ENCODE measurements at regions not wholly inside any gene's neighbourhood (a gene's known extent, or its start where the extent isn't known, plus 50 kb on each side); places are given as distances from the start of the nearest gene placed in this dataset.

- Histone ChIP-seq H3K36me3 (peaks cover 10% of the 10 kb centered on the region; the same call in 1 of the 2 replicates), H3K9me3 (no peaks in the 10 kb centered on the region), H3K4me3 (ENCODE audit: low read depth, low read length) (no peak overlapping the region), H3K27me3 (no peaks in the 10 kb centered on the region), H3K4me1 (peaks cover 21% of the 10 kb centered on the region)
- no peak for DNase-seq
- TF ChIP-seq CTCF (IDR thresholded peaks at IDR 0.05; ENCODE audit: low read depth, low read length) = no peak
These were observed 60.3 kb upstream of the SMAD6 start for GRCh38 chr15:66641485-66642315.

- no peak overlapping the region for H3K4me3 ChIP-seq (ENCODE audit: low read depth, low read length)
- TF ChIP-seq CTCF (IDR thresholded peaks at IDR 0.05; ENCODE audit: low read depth, low read length) = no peak
These were observed 59.5 kb upstream of the SMAD6 start for GRCh38 chr15:66642514-66642913.

GRCh38 chr15:66643033-66643432 lies 59.0 kb upstream of the SMAD6 start:
- Histone ChIP-seq H3K4me1 (peaks cover 32% of the 10 kb centered on the region), H3K4me3 (ENCODE audit: low read depth, low read length) (no peak overlapping the region), H3K27me3 (no peaks in the 10 kb centered on the region), H3K9me3 (no peaks in the 10 kb centered on the region), H3K36me3 (peaks cover 10% of the 10 kb centered on the region; the same call in 1 of the 2 replicates)
- TF ChIP-seq CTCF (IDR thresholded peaks at IDR 0.05; ENCODE audit: low read depth, low read length) = no peak
- no peak for DNase-seq

More at GRCh38 chr15:66642514-66642913, 59.5 kb upstream of the SMAD6 start:
- Histone ChIP-seq H3K9me3 (no peaks in the 10 kb centered on the region), H3K27me3 (no peaks in the 10 kb centered on the region), H3K4me1 (peaks cover 28% of the 10 kb centered on the region), H3K36me3 (peaks cover 10% of the 10 kb centered on the region; the same call in 1 of the 2 replicates)
- no peak for DNase-seq

- H3K4me3 ChIP-seq (ENCODE audit: low read depth, low read length) = no peak overlapping the region
- DNase-seq = no peak
- H3K27me3 ChIP-seq = no peaks in the 10 kb centered on the region
- H3K9me3 ChIP-seq = no peaks in the 10 kb centered on the region
- no peak for TF ChIP-seq CTCF (IDR thresholded peaks at IDR 0.05; ENCODE audit: low read depth, low read length)
- H3K4me1 ChIP-seq = peaks cover 31% of the 10 kb centered on the region
- H3K36me3 ChIP-seq = peaks cover 10% of the 10 kb centered on the region
These were observed 57.8 kb upstream of the SMAD6 start for GRCh38 chr15:66644000-66644787.

- H3K27me3 ChIP-seq = no peaks in the 10 kb centered on the region
- no peaks in the 10 kb centered on the region for H3K9me3 ChIP-seq
- H3K36me3 ChIP-seq = peaks cover 10% of the 10 kb centered on the region
- peaks cover 25% of the 10 kb centered on the region for H3K4me1 ChIP-seq
- no peak overlapping the region for H3K4me3 ChIP-seq (ENCODE audit: low read depth, low read length)
- no peak for TF ChIP-seq CTCF (IDR thresholded peaks at IDR 0.05; ENCODE audit: low read depth, low read length)
- no peak for DNase-seq
These were observed 57.2 kb upstream of the SMAD6 start for GRCh38 chr15:66644869-66645268.
